GM12892 (cell line): ENCODE measurements at regions not wholly inside any gene's neighbourhood (a gene's known extent, or its start where the extent isn't known, plus 50 kb on each side); places are given as distances from the start of the nearest gene placed in this dataset.

Experiments used
- DNase-seq: peaks from one replicate; pipeline ENCODE4 v3.0.0; 2011; ENCODE audit not compliant: insufficient read length
- FAIRE-seq: peaks from 2 replicates; lab custom pipeline; 2011; peaks lifted over from hg19 to GRCh38; lab: Jason Lieb, UNC
- POLR2A ChIP-seq: IDR thresholded peaks from 2 replicates; pipeline ENCODE4 v1.6.1; 2011; ENCODE audit warnings: low read depth, low read length, control low read depth
- POLR2AphosphoS5 ChIP-seq: IDR thresholded peaks from 2 replicates; pipeline ENCODE4 v1.6.1; 2011; ENCODE audit warnings: low read depth, low read length, control low read depth
- TAF1 ChIP-seq: IDR thresholded peaks from 2 replicates; pipeline ENCODE4 v1.6.1; 2011; ENCODE audit warnings: low read depth, mild to moderate bottlenecking, control low read depth, low read length, borderline replicate concordance

DNA sequence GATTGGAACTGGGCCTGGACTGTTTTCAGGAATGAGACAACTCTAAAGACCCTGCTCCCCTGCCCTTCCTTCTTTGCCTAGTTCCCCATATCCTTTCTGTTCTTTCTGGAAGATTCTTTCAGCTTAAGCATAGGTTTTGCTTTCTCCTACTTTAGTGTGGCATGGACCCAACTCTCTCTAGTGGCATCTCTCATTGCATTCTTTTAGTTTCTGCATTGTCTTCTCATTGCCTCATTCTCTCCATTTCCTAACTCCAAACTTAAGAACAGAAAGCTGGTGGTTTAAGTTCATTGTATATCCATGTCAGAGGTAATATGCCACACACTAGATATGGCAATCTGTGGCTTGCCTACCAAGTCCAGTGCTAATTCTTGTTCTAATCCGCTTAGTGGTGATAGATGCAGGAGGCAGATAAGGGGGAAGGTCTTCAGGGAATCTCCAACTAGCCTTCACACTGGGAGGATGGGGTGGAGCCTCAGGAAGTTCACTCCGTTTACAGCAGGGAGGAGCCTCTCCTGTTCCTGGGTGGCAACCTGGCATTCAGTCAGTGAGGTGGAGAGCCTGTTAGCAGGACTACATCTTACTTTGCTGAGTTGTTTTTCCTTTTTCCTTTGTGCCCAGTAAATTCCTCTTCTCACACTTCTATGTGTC, 165.1 kb upstream of the LMNTD1 start:
- no peak for DNase-seq
- no peak for FAIRE-seq
- TF ChIP-seq TAF1: no peak
- TF ChIP-seq POLR2AphosphoS5: no peak
- TF ChIP-seq POLR2A: no peak

DNA sequence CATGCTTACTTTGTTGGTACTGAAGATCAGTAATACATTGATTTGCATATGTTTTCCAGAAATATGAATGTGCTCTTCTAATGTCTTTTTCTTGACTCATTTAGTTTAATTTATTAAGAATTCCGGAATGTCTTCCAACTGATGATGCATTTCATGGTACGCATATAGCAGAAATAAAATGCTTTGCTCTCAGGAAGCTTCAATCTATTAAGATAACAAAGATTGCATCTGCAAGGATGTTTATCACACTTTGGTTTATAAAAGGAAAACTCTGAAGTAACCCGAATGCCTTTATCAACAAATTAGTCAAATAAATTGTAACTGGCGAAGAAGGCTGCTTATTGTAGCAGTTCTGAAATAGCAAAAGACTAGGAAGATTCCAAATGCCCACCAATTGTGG, 166.4 kb upstream of the LMNTD1 start:
- FAIRE-seq (no peak), DNase-seq (no peak)
- TF ChIP-seq TAF1 (no peak), POLR2AphosphoS5 (no peak), POLR2A (no peak)

DNA sequence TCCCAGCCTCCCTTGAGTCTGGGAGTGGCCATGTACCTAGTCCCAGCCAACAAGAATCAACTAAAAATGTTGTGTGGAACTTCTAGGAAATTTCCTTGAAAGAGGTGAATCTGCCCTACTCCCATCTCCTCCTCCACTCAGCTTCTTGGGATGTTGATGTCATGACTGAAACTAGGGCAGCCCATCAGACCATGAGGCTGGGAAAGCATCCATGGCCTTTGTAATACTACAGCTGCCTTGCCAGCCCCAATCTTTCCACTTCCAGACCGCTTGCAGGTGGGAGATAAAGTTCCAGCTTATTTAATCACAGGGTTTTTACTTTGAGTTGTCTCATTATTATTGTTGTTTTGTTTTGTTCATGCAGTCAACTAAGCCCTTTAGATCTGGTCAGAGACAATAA, 170.3 kb upstream of the LMNTD1 start:
- no peak for FAIRE-seq
- no peak for DNase-seq
- TF ChIP-seq POLR2AphosphoS5 (no peak), POLR2A (no peak), TAF1 (no peak)

DNA sequence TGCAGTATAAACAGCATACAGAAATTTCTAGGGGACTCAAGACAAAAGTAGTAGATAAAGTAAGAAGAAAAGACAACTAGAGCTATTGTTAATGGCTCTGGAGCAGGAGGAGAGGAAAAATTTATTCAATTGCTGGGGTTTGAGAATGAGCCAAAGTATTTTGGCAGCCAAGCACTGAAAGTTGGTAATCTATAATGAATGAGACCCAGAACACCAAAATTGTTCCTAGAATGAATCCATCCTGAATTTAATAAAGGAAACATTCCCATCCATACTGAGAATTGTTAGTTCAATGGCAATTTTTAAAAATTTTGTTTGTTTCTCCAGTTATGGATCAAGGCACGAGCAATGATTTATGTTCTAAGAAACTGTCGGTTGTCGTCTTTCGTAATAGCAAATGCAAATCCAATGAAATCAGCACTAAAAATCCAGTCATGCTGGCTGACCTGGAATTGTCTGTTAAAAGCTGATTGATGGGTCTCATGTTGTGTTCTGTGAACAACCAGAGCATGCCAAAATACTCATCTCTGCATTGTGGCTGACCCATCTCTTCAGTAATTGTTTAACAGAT, 170.9 kb upstream of the LMNTD1 start:
- TF ChIP-seq POLR2A (no peak), TAF1 (no peak), POLR2AphosphoS5 (no peak)
- no peak for DNase-seq
- no peak for FAIRE-seq

DNA sequence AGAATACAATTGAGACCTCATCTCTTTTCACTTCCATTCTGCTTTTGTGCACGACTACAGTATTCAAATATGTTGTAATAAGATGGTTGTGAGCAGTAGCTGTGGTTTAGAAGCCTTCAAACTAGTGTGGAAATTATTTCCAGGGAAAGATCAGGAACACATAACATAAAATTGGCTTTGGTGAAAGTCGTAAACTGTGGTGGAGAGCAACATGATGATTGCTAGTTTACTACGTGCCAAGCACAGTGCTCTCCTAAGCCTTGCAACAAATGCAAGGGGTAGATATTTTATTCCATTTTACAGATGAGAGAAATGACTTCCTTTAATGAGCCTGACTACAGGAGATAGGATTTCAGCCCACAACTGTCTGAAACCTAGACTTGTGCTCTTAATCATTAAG, 172.4 kb upstream of the LMNTD1 start:
- DNase-seq (no peak), FAIRE-seq (no peak)
- TF ChIP-seq POLR2AphosphoS5 (no peak), TAF1 (no peak), POLR2A (no peak)

- DNase-seq (no peak), FAIRE-seq (no peak)
- TF ChIP-seq POLR2A (no peak), POLR2AphosphoS5 (no peak), TAF1 (no peak)
These were observed 172.8 kb upstream of the LMNTD1 start for GRCh38 chr12:25725931-25726330.

DNA sequence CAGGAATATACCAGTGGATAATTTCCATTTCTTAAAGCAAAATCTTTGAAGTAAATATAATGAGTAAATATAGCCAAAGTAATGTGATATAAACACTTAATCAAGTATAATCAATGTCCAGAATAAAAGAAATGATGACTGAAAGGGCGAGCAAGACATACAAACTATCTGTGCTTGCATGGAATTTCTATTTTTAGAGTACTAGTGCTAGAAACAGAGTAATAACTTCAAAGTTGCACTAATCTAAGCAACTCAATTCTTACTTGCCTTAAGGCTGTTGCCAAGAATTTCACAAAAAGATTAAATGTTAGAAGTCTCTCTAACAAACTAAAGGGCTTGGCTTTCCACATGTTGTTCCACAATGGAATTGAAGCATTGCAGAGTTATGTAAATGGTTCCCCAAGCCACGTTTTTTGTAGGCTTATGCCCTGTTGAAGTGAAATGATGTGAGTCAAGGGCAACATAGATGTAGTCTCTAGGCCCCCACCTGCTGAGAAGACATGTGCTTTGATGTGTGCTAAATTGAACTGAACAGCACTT, 175.0 kb upstream of the LMNTD1 start:
- no peak for TF ChIP-seq POLR2A
- TF ChIP-seq POLR2AphosphoS5: no peak
- no peak for TF ChIP-seq TAF1
- DNase-seq: no peak
- no peak for FAIRE-seq

DNA sequence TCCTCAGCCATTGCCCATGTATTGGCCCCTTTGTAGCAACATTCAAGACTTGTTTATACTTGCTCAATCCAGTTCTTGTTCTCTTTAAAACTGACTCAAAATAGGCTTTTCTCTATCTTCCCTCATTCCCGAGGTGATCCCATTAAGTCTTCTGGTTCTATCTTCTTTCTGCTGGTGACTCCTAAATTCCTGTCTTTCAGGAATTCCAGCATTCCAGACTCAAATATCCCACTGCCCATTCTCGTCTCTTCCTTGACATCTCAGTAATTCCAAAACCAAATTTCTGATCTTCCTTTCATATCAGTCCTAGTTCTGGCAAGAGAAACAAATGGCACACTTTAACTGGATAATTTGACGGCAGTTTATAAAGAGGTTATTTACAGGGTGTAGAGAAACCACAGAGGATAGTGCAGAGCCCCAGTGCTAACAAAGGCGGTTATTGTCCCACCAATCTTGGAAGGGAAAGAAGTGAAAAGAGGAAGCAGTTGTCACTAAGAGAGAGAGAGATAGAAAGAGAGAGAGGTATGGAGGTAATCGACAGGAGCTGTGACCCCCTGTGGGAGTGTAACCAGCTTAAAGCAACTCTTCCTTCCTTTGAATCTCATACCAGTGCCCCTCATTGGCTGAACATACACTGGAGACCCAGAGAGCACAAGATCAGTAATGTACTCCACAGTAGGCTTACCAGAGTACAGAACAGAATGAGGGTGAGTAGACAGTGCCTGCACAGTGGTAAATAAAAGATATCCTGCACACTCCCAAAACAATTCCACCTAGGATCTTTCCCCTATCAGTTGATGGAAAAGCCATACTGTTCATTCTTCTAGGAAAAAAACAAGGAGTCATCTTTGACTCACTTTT, 177.6 kb upstream of the LMNTD1 start:
- FAIRE-seq: no peak
- DNase-seq: no peak
- TF ChIP-seq POLR2AphosphoS5 (no peak), TAF1 (no peak), POLR2A (no peak)

GRCh38 chr12:25733541-25733940, 180.5 kb upstream of the LMNTD1 start:
- TF ChIP-seq POLR2A: no peak
- no peak for TF ChIP-seq TAF1
- no peak for TF ChIP-seq POLR2AphosphoS5
- FAIRE-seq (no peak), DNase-seq (no peak)

DNA sequence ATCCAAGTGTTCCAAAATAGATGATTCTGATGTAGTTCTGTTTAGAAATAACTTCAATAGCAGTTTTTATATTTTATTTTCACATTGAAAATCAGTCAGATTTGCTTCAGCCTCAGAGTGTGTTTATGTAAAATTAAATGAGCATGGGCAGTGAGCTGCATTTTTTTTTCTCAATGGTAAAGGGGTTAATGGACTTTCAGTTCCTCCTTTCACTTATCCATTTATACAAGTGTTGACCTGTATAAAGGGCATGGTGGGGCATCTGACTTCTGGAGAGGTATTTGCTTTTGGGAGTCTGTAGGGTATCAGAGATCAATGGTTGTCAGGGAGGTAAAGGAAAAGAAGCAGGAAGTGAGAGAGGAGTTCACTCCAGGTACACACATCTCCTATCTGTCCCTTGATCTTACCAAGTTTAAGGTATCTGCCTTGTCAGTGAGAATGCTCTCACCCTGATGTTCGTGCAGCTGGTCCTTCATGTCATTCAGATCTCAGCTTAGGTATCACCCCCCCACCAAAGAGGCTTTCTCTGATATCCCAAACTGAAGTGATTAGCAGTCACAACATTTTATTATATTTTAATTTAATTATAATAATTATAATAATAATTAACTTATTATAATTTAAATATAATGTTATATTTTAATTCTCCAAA, 181.6 kb upstream of the LMNTD1 start:
- TF ChIP-seq POLR2AphosphoS5 (no peak), POLR2A (no peak), TAF1 (no peak)
- FAIRE-seq: no peak
- DNase-seq: no peak

- DNase-seq (no peak), FAIRE-seq (no peak)
- no peak for TF ChIP-seq TAF1
- TF ChIP-seq POLR2A: no peak
- TF ChIP-seq POLR2AphosphoS5: no peak
These were observed 187.5 kb upstream of the LMNTD1 start for GRCh38 chr12:25740617-25741016.
